ENCODE measurements at regions not wholly inside any gene's neighbourhood (a gene's known extent, or its start where the extent isn't known, plus 50 kb on each side); places are given as distances from the start of the nearest gene placed in this dataset.

DNA sequence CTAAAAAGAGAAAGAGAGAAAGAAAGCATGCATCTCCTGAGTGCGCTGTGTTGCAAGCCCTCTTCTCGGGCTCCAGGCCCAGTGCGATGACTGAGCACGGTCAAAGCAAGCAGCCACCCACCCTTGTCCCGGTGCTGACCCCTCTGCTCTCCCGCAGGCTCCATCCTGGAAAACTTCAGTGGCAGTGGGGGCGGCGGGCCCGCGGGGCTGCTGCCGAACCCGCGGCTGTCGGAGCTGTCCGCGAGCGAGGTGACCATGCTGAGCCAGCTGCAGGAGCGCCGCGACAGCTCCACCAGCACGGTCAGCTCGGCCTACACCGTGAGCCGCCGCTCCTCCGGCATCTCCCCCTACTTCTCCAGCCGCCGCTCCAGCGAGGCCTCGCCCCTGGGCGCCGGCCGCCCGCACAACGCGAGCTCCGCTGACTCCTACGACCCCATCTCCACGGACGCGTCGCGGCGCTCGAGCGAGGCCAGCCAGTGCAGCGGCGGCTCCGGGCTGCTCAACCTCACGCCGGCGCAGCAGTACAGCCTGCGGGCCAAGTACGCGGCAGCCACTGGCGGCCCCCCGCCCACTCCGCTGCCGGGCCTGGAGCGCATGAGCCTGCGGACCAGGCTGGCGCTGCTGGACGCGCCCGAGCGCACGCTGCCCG lies 252.5 kb downstream of the GLI2 start:
- TF ChIP-seq, protein P1, sequence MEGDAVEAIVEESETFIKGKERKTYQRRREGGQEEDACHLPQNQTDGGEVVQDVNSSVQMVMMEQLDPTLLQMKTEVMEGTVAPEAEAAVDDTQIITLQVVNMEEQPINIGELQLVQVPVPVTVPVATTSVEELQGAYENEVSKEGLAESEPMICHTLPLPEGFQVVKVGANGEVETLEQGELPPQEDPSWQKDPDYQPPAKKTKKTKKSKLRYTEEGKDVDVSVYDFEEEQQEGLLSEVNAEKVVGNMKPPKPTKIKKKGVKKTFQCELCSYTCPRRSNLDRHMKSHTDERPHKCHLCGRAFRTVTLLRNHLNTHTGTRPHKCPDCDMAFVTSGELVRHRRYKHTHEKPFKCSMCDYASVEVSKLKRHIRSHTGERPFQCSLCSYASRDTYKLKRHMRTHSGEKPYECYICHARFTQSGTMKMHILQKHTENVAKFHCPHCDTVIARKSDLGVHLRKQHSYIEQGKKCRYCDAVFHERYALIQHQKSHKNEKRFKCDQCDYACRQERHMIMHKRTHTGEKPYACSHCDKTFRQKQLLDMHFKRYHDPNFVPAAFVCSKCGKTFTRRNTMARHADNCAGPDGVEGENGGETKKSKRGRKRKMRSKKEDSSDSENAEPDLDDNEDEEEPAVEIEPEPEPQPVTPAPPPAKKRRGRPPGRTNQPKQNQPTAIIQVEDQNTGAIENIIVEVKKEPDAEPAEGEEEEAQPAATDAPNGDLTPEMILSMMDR (IDR thresholded peaks at IDR 0.05; ENCODE audit: extremely low read depth, insufficient read depth, missing control alignments): no peak
- in situ Hi-C loops (cut with MboI; ENCODE audit: low pct_unique_long_range_greater_than_20kb, low sequenced_read_pairs, unreplicated experiment): no loop called here

DNA sequence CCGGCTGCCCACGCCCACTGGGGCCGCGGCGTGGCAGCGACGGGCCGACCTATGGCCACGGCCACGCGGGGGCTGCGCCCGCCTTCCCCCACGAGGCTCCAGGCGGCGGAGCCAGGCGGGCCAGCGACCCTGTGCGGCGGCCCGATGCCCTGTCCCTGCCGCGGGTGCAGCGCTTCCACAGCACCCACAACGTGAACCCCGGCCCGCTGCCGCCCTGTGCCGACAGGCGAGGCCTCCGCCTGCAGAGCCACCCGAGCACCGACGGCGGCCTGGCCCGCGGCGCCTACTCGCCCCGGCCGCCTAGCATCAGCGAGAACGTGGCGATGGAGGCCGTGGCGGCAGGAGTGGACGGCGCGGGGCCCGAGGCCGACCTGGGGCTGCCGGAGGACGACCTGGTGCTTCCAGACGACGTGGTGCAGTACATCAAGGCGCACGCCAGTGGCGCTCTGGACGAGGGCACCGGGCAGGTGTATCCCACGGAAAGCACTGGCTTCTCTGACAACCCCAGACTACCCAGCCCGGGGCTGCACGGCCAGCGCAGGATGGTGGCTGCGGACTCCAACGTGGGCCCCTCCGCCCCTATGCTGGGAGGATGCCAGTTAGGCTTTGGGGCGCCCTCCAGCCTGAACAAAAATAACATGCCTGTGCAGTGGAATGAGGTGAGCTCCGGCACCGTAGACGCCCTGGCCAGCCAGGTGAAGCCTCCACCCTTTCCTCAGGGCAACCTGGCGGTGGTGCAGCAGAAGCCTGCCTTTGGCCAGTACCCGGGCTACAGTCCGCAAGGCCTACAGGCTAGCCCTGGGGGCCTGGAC lies 253.2 kb downstream of the GLI2 start:
- DNase-seq (ENCODE audit: low spot score): peak; percentile 9
- TF ChIP-seq, protein P1 (IDR thresholded peaks at IDR 0.05; ENCODE audit: extremely low read depth, insufficient read depth, missing control alignments): no peak
- in situ Hi-C loops (cut with MboI; ENCODE audit: low pct_unique_long_range_greater_than_20kb, low sequenced_read_pairs, unreplicated experiment): no loop called here

More for the DNA sequence above, 252.5 kb downstream of the GLI2 start:
- DNase-seq (ENCODE audit: low spot score): peak; percentile 9

DNA sequence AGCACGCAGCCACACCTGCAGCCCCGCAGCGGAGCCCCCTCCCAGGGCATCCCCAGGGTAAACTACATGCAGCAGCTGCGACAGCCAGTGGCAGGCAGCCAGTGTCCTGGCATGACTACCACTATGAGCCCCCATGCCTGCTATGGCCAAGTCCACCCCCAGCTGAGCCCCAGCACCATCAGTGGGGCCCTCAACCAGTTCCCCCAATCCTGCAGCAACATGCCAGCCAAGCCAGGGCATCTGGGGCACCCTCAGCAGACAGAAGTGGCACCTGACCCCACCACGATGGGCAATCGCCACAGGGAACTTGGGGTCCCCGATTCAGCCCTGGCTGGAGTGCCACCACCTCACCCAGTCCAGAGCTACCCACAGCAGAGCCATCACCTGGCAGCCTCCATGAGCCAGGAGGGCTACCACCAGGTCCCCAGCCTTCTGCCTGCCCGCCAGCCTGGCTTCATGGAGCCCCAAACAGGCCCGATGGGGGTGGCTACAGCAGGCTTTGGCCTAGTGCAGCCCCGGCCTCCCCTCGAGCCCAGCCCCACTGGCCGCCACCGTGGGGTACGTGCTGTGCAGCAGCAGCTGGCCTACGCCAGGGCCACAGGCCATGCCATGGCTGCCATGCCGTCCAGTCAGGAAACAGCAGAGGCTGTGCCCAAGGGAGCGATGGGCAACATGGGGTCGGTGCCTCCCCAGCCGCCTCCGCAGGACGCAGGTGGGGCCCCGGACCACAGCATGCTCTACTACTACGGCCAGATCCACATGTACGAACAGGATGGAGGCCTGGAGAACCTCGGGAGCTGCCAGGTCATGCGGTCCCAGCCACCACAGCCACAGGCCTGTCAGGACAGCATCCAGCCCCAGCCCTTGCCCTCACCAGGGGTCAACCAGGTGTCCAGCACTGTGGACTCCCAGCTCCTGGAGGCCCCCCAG lies 254.1 kb downstream of the GLI2 start:
- in situ Hi-C loops (cut with MboI; ENCODE audit: low pct_unique_long_range_greater_than_20kb, low sequenced_read_pairs, unreplicated experiment): no loop called here
- TF ChIP-seq, protein P1 (IDR thresholded peaks at IDR 0.05; ENCODE audit: extremely low read depth, insufficient read depth, missing control alignments): no peak
- peak; percentile 19 for DNase-seq (ENCODE audit: low spot score)

DNA sequence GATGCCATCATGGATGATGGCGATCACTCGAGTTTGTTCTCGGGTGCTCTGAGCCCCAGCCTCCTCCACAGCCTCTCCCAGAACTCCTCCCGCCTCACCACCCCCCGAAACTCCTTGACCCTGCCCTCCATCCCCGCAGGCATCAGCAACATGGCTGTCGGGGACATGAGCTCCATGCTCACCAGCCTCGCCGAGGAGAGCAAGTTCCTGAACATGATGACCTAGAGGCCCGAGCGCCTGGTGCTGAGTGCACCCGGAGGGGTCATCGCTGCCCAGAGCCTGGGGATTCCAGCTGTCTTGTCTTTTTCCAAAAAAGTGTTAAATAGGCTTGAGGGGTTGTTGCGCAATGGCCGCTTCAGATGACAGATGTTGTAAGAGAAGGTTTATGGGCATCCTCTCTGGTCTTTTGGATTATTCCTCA lies 254.8 kb downstream of the GLI2 start:
- TF ChIP-seq, protein P1 (IDR thresholded peaks at IDR 0.05; ENCODE audit: extremely low read depth, insufficient read depth, missing control alignments): no peak
- in situ Hi-C loops (cut with MboI; ENCODE audit: low pct_unique_long_range_greater_than_20kb, low sequenced_read_pairs, unreplicated experiment): no loop called here
- DNase-seq (ENCODE audit: low spot score): no peak

DNA sequence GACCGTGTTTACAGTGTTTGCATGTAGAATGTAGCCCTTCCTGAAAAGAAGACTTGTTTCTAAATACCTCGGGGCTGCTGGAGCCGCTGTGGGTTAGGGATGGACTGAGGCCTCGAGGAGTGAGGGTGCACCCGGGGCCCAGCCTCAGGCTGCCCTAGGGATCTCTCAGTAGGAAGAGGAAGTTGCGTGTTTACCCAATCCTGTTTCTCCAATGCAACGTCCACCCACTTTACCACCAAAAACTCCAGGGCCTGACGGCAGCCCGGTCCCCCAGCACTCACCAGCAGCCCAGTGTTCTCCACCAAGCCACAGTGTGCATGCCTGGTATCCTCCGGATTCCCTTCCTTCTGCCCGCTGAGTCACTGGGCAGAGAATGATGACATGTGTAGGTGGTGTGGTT lies 255.8 kb downstream of the GLI2 start:
- DNase-seq (ENCODE audit: low spot score): no peak
- in situ Hi-C loops (cut with MboI; ENCODE audit: low pct_unique_long_range_greater_than_20kb, low sequenced_read_pairs, unreplicated experiment): no loop called here

More for the DNA sequence above, 255.8 kb downstream of the GLI2 start:
- TF ChIP-seq, protein P1 (IDR thresholded peaks at IDR 0.05; ENCODE audit: extremely low read depth, insufficient read depth, missing control alignments): no peak
